HG03354 (cell line): ENCODE measurements at regions not wholly inside any gene's neighbourhood (a gene's known extent, or its start where the extent isn't known, plus 50 kb on each side); places are given as distances from the start of the nearest gene placed in this dataset.

Experiments used
- ATAC-seq: cut with Tn5 transposase; IDR thresholded peaks from one replicate; pipeline ENCODE4 v1.9.1; 2021; ENCODE audit warnings: mild to moderate bottlenecking; ENCODE audit not compliant: unreplicated experiment, poor library complexity, severe bottlenecking

DNA sequence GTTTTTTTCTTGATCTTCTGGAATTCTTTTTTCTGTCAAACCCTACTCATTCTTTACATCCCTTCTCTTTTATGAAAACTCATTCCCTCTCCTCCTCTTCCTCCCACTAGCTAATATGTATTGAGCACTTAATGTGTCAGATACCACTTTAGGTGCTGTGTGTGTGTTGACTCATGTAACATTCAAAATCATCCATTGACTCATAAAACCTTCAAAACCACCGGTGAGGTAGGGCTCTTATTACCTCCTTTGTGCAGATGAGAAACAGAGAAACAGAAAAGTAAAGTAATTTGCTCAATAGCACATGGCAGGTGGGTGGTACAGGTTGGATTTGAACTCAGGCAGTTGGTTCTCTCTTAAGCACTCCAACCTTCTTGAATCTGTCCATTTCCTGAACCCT, 136.3 kb upstream of the NEDD9 start:
- no peak for ATAC-seq

DNA sequence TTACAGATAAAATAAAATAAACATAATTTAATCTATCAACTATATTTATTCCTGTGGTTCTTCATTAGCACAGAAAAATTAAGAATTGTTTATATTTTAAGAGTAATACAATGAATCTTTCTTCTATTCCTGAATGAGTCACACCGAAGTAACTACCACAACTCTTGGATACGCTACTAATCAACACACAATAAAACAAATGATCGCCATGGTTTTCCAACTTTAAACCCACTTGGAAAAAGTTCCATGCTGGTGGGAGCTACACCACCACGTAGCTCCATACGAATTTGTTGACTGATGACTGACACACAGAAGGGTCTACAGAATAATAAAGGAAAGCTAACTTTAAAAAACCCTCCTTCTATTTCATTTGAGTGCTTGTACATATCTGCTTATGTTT, 135.8 kb upstream of the NEDD9 start:
- no peak for ATAC-seq

DNA sequence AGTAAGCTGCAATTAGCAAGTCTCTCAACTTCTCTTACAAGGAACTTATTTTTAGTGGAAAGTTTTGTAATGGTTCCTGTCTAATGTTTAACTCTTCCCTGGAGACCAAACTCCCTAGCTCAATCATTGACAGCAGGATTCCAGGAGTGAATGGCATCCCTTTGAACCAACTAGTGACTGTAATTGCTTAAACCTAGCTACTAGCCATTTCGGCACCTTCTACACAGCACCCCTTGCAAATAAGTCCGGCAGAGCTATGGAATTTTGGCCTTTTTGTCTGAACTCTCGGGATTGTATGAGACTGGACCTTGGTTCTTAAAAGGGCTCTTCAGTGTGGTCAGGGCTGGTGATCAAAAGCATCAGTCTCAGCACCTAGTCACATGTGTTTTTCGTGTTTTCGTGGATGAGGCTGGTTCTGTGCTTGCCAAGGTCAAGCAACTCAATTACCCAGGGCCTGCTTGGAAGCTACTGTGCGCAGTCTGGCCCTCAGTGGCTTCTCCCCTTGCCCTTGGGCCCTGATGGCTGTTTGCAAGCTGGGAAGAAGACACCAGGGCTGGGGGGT, 135.3 kb upstream of the NEDD9 start:
- ATAC-seq, result no peak

DNA sequence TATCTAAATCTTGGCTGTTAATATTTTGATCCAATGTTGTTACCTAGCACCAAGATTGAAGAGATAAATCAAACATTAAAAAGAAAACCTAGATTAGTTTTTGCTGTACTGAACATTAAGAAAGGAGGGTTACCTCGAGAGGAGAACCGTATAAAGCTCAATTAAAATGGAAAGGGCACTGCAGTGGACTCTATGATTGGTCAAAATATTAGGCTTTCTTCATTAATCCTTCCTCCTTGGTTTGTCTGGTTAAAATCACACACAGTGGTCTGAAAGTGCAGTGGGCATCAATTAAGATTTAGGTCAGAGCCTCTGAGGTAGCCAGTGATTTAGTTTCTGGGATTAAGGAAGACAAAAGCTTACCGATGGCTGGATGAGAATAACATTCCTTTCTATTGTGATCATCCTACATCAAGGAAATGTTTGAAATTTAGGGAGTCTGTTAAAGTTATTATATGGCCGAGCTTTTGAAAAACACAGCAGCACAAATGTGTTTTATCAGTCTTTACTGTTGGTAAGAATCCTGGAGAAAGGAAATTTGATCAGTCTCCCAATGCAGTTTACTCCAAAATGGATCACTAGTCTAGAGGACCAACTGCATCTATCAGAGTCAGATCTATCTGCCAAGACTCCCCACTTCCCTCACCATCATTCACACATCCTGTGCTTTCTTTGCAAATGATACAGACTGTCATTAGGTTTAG, 134.6 kb upstream of the NEDD9 start:
- no peak for ATAC-seq

DNA sequence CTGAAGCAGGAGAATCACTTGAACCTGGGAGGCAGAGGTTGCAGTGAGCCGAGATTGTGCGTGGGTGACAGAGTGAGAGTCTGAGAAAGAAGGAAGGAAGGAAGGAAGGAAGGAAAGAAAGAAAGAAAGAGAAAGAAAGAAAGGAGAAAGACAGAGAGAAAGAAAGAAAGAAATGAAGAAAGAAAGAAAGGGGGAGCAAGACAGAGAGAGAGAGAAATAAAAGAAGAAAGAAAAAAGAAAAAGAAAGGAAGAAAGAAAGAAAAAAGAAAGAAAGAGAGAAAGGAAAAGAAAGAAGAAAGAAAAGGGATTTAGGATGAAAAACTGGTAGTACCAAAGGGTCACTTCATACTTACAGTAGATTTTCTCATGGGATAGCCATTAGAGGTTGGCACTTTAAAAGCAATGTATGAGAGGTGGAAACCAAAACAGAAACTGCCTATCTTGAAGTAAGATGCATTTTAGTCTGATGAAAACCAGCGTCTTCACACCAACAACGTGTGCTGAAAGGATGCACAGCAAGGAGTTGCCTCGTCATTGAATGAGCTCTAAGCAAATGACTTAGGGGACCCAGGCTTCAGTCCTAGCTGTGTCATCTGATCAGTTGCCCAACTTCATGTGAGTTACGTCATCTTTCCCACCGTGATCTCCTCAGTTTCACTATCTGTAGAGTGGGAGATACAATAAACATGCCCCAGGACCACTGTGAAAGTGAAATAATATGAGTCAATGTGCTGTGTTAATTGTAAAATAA, 133.9 kb upstream of the NEDD9 start:
- peak; percentile 80 for ATAC-seq

DNA sequence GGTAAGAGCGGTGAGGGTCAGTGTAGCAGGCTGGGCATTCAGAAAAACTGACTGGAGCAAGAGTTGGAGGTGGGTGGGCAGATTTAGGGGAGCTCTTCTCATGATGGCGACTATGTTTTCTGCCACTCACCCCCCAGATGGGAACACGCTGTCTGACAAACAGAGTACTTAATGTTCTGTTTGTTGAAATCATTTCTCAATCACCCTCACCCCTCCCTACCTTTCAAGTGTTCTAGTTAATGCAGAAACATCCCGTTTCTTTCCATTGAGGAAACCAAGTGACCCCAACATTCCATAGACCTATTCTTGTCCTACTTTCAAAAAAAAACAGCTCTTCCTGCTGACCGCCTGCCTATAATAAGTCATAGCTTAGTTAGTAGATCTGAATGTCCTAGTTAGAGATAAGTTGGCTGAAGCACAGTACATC, 132.5 kb upstream of the NEDD9 start:
- ATAC-seq, result no peak

DNA sequence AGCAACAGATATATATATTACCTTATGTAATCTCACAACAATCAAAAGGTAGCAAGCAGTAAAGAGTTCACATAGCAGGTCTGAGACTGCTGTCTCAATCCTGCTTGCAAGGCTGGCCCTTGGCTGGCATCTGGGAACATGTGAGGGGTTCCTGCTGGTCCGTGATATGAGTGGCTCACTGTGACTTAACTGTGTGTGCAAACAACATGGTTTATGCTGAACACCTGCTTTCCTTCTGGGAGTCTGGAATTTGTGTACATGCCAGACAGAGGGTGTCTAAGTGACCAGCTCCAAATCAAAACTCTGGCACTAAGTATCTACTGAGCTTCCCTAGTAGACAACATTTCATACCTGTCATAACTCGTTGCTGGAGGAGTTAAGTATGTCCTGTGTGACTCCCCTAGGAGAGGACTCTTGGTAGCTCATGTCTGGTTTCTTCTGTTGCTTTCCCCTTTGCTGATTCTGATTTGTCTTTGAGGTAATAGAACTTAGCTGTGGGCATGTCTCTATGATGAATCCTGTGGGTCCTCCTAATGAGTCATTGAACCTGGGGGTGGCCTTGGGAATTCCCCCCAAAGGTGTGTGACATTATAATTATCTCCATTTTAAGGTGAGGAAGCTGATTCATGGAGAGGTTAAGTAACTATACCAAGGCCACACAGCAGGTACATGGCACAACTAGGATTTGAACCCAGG, 131.6 kb upstream of the NEDD9 start:
- ATAC-seq, result no peak

DNA sequence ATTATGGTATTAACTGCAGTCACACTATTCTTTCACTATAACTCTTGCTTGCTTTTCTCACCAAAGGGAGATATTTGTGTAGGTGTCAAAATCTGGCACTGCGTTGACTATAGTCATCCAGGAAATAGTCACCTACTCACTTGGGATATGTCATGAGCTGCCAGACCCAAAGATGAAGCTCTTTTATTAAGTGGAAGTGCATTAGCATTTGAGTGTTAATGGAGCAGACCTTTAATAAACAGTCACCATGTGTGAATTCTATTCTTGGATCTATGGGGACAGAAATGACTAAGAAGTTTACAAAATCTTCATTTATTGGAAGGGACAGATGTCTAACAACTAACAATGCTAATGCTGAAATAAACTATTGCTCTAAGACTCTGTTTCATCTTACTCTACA, 130.1 kb upstream of the NEDD9 start:
- ATAC-seq, result no peak

DNA sequence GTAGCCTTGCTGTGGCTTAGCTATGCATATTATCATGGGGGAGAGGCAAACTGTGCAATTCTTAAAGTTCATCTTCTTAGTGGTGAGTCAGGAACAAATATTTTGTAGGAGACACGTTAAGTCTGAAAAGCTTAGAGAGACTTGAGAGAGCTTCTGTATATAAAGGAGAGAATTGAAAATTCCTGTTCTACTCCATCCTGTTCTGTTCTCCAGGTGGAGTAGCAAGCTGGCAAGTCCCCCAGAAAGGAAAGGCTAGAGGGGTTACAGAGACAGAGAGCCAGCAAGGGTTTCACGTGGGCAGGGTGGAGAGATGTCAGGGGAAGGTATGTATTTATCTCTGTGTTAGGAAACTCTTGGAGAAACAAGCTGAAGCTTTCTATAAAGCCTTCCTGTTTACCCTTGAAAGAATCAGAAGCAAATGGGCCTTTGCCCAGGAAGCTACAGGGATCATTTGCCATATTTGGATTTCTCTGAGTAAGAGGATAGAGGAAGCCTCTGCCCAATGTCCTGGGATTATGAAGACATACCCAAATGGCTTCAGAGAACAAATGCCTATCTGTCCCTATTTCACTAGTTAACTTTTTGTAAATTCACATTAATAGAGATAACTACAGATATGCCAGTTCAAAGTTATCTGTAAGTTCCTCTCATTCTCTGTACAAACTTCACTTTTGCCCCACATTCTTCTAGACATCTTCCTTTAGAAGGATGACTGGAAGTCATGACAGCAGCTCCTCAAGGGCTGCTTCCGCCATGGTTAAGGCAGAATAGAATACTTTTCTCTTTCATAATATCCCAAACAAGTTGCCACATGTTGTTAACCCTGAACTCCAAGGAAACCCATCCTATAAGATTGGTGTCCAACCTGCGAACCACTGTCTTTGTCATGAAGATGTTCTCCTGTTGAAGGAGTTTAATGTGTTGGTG, 126.7 kb upstream of the NEDD9 start:
- no peak for ATAC-seq

DNA sequence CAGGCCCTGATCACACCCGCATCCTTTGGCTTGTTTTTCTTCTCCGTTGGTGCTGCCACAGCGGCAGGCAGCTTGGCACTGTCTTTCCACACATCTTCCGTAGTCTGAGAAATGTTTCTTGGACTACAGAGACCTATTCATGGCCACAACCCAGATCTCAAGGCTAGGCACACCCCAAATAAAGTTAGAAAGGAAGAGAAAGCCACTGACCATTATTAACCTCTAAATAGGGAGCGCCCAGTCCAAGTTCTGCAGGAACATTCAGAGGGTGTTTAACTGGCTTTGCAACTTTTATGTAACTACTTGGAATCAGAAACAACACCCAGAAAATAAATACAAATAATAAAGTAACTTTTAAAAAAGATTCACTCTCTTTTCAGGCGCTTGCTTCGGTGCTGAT, 124.8 kb upstream of the NEDD9 start:
- no peak for ATAC-seq

DNA sequence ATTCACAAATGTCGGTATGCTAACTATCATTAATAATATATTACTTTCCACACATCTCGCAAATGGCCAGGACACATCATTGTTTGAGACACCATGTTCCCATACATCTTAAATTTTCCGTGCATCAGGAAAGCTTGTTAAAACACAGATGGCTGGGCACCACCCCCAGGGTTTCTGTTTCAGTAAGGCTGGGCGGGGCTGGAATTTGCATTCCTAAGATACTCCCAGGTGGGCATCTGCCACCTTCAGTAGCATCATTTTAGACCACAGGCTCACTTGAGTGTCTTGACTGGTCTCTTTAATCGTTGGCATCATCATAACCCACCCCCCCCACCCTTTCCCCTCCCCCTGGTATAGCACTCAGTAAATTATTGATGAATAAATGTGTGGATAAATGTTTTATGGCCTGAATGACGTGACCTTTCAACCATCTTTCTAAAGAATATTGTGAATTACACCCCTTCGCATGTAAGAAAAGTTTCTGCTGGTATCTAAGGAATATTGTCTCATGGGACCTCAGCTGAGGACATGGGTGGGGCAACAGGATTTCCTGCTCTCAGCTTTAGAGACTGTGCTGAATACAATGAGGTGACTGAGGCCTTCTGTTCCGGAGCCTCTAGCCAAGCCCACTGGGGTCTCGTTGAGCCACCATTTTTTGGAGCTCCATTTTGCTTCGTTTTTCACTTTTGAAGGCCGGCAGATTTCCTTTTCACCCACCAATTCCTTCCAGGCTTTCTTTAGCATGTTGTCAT, 124.1 kb upstream of the NEDD9 start:
- ATAC-seq, result no peak

DNA sequence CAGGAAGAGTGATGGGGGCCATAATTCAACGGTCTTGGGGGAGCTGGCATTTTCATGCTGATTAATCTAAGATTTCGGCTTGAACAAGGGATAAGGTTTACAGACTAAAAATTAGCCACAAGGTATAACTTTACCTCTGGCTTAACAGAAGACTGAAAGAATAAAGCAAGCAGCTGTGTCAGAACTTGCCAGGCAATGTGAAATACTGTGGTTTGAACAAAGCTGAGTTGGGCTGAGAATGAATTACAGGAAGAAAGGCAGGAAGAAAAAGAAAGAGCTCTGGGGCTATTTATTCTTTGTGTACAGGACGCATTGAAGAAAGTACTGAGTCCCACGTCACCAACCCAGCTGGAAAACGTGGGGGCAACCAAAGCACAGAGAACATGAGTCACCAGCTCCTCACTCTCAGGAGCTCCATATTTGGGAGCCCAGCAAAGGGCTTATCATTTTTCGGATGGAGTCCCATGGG, 121.5 kb upstream of the NEDD9 start:
- peak; percentile 56 for ATAC-seq

DNA sequence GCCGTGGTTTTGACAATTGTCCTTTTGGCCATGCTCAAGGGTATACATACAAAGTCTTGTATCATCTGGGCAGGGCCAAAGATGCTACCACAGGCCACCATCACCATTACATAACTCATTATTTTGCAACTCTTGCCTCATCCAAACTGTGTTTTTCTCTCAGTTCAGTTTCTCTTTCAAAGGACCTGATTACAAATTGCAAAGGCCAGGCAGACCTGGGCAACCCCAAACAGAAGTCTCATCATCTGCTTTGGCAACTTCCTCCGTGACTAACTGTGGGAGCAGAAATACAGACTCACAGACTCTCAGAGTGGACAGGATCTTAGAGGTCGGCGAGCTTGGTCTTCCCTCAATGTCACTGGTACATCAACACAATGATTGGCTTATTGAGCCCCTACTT, 117.8 kb upstream of the NEDD9 start:
- no peak for ATAC-seq

DNA sequence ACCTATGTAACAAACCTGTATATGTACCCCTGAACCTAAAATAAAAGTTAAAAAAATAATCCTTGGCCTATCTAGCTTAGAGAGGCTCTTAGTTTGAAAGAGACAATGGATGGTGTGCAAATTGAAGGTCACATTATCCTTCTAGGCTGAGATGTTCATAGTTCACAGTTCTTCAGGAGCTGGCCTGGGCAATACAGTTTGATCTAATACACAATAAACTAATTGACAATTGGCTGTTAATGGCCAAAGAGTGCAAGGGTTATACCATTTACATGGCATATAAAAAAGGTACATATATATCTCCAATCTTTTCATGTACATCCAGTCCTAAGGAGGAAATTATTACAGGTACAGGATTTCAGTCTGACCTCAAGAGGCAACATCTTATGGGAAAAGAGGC, 117.4 kb upstream of the NEDD9 start:
- ATAC-seq, result no peak

DNA sequence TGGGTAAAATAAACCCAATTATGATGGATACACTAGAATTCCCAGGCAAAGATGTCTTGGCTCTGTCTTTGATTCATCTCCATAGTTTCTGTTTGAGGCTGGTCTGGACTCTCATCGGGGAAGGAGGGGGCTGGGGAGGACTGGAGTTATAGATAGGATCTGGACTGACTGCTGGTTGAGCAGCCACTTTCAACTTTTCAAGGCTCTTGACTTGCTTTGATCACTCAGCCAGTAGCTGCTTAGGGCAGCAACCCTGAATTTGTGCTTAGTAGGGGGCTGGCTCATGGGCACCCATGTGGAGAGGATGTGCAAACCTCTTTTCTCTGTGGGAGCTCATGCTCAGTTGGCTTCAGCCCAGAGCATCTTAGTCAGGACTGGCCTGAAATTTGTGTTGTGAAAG, 114.0 kb upstream of the NEDD9 start:
- peak; percentile 51 for ATAC-seq

DNA sequence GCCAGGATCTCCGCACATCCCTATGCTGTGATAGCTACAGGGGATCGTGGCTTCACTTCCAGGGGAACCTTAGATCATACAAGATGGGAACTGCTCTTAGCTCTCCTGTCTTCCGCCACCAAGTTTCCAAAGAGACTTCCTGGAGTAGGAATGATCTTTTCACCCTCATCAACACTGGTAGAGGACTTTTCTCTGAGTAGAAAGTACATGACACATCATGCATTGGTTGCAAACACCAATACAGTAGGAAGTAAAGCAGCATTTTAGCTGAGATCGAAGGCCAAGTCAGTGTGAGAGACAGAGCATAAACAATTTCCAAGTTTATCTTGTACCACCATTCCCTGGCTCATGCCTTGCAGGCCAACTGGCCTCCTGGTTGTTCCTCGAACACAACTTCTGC, 113.1 kb upstream of the NEDD9 start:
- ATAC-seq, result no peak

DNA sequence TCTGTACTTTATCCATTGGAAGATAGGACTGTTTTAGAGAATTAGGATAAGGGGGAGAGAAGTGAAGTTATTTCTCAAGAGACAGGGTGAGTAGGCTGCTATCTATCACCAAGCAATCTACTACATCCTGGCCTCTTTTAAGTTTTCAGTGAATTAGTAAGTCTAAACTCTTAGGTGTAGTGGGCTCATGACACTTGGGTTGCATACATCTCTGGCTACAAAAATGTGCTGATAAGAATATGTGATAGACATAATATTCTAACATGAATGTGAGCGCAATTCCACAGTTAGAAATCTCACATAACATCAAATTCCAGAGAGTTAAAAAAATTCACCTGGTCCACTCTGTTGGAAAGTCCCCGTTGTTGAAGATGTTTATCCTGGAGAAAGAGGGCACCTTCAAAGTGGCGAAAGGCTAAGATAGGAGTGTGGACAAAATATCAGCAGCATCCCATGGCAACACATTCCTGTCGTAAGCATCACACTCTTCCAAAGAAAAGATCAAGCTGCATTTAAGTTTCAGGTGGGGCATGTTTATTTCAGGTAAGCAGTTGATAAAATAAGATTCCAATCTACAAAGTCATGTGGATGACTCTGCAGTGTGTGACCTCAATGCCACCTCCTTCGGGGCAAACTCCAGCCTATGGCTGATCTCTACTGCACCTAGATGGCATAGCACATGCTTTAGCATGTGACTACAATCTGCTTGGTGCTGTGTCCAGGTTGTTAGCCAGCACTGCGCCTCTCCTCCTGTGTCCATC, 111.7 kb upstream of the NEDD9 start:
- ATAC-seq, result no peak

DNA sequence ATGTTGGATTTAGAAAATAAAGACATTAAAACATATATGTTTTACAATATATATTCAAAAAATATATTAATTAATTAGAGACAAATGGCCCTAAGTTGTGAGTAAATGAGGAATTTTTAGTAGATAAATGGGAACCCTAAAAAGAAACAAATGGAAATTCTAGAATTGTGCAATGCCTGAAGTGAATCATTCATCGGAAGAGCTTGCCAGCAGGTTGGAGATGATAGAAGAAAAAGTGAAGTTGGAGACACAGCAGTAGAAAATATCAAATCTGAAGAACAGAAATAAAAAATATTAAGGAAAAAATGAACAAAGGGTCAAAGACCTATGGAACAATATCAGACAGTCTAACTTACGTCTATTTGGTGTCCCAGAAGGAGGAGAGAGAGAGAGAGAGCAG, 109.4 kb upstream of the NEDD9 start:
- ATAC-seq, result no peak
